HG02678 (cell line): ENCODE measurements at regions not wholly inside any gene's neighbourhood (a gene's known extent, or its start where the extent isn't known, plus 50 kb on each side); places are given as distances from the start of the nearest gene placed in this dataset.

Experiments
- ATAC-seq: cut with Tn5 transposase; IDR thresholded peaks from one replicate; pipeline ENCODE4 v1.9.1; 2021; ENCODE audit warnings: mild to moderate bottlenecking, moderate library complexity; ENCODE audit not compliant: unreplicated experiment

- no peak for ATAC-seq
Measured at GRCh38 chrX:4373791-4374190, 660.3 kb upstream of the PRKX start.

GRCh38 chrX:4358577-4358976, 645.1 kb upstream of the PRKX start:
- ATAC-seq, result no peak

GRCh38 chrX:4322916-4323315, 609.5 kb upstream of the PRKX start:
- ATAC-seq, result no peak

GRCh38 chrX:4320436-4320947, 607.0 kb upstream of the PRKX start:
- ATAC-seq, result no peak

GRCh38 chrX:4315891-4316290, 602.4 kb upstream of the PRKX start:
- ATAC-seq, result no peak

- ATAC-seq, result no peak
Measured at GRCh38 chrX:4314586-4314985, 601.1 kb upstream of the PRKX start.

- no peak for ATAC-seq
Measured at GRCh38 chrX:4277122-4277521, 563.7 kb upstream of the PRKX start.

- ATAC-seq, result no peak
Measured at GRCh38 chrX:4268676-4269075, 555.2 kb upstream of the PRKX start.

- no peak for ATAC-seq
Measured at GRCh38 chrX:4265036-4265435, 551.6 kb upstream of the PRKX start.

- no peak for ATAC-seq
Measured at GRCh38 chrX:4263030-4263803, 549.8 kb upstream of the PRKX start.

GRCh38 chrX:4253092-4253491, 539.6 kb upstream of the PRKX start:
- no peak for ATAC-seq

GRCh38 chrX:4249401-4249800, 536.0 kb upstream of the PRKX start:
- no peak for ATAC-seq

GRCh38 chrX:4243759-4244158, 530.3 kb upstream of the PRKX start:
- ATAC-seq, result no peak

GRCh38 chrX:4240541-4241194, 527.2 kb upstream of the PRKX start:
- no peak for ATAC-seq

- no peak for ATAC-seq
Measured at GRCh38 chrX:4239650-4240540, 526.4 kb upstream of the PRKX start.

GRCh38 chrX:4238916-4239315, 525.5 kb upstream of the PRKX start:
- ATAC-seq, result no peak

GRCh38 chrX:4225086-4225485, 511.6 kb upstream of the PRKX start:
- no peak for ATAC-seq

- no peak for ATAC-seq
Measured at GRCh38 chrX:4206941-4207340, 493.5 kb upstream of the PRKX start.

GRCh38 chrX:4197971-4198370, 484.5 kb upstream of the PRKX start:
- no peak for ATAC-seq

GRCh38 chrX:4193500-4194155, 480.2 kb upstream of the PRKX start:
- no peak for ATAC-seq

GRCh38 chrX:4186331-4186730, 472.9 kb upstream of the PRKX start:
- no peak for ATAC-seq
